HG02981 (cell line): ENCODE measurements at regions not wholly inside any gene's neighbourhood (a gene's known extent, or its start where the extent isn't known, plus 50 kb on each side); places are given as distances from the start of the nearest gene placed in this dataset.
A peak's percentile ranks its signal among the peaks of the same experiment; 100 is the strongest.

ENCODE experiments used
- ATAC-seq: cut with Tn5 transposase; IDR thresholded peaks from one replicate; pipeline ENCODE4 v1.9.1; 2021; ENCODE audit warnings: mild to moderate bottlenecking, moderate library complexity; ENCODE audit not compliant: unreplicated experiment

- no peak for ATAC-seq
These were observed 292.8 kb upstream of the RGS18 start for GRCh38 chr1:191865479-191865878.

DNA sequence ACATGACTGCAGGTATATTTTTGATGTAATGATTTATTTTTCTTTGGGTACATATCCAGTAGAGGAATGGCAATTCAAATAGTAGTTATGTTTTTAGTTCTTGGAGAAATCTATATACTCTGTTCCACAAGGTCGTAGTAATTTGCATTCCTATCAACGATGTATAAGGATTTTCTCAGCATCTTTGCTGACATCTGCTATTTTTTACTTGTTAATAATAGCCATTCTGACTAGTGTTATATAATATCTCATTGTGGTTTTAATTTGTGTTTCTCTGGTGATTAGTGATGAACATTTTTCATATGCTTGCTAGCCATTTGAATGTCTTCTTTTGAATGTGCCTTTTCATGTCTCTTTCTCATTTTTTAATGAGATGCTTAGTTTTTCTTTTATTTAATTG is 292.1 kb upstream of the RGS18 start:
- ATAC-seq: no peak

DNA sequence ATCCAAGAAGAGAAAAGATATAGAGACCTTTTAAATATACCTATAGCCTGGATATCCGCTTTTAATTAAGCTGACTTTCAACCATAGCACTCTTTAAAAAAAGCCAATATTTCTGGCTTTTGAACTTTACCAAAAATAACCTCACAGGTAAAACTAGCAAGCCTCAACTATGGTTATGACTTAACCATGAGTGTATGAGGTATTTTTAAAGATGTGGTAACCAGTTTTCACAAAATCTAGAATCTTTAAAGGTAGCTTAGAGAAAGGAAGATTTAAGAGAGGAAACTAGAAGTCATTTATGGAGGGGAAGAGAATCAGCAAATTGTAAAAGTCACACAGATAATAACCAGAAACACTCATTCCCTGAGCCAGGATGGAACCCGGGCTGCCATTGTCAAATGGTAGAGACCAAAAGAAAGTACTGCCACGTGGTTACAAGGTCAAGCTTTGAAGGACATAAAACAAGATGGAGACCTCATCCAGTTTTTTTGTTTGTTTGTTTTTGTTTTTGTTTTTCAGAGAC is 288.4 kb upstream of the RGS18 start:
- ATAC-seq: no peak

DNA sequence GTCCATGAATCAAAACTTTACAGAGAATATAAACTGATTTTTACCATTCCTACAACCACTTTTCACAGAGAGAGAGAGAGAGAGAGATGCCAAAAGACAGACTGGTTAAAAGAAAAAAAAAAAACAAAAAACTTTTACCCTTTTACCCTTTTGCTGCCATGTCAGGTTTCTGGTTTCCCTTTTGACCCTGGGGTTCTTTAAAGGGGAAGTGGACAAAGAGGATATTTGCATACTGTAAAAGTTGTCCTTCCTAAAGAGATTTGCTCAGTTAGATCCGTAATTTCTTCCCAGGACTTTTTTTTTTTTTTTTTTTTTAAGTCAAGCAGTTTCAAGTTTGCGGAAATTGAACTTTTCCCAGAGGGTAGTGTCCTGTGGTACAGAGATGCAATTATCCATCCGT is 287.8 kb upstream of the RGS18 start:
- no peak for ATAC-seq

DNA sequence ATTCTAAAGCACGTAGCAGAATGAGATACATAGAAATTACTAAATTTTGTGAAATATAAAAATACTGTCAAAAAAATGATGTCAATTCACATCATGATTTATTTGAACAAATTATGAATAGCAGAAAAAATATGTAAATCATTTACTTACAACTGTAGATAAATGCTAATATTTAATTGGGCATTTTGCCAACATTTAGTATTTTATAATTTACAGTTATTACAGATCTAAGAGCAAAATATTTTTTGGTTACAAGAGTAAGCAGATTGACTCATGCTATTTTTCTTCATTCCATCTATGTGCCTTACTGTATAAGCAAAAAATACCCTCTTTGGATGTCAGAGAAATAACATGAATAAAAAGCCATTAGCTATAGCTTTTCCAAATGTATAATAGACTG is 282.3 kb upstream of the RGS18 start:
- ATAC-seq: no peak

DNA sequence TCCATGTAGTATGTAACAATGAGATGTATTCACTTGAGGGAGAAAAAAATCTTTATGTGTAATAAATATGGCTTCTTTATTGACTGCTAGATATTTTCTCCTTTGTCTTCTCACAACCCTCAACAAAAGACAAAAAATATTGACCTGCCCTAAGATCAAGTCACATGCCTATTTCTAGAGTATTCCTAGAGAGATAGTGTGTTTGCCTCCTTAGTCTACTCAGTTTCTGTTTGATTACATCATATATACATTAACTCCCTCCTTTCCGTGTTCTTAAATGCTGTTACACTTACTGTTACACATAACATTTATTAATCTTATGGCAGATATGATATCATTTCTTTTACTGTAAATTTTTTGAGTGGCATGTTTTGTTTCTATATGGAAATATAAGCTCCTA is 281.6 kb upstream of the RGS18 start:
- no peak for ATAC-seq

GRCh38 chr1:191882870-191883269 is 275.4 kb upstream of the RGS18 start:
- no peak for ATAC-seq

- no peak for ATAC-seq
These were observed 271.3 kb upstream of the RGS18 start for GRCh38 chr1:191886977-191887376.

GRCh38 chr1:191888996-191889622 is 269.2 kb upstream of the RGS18 start:
- ATAC-seq: no peak

DNA sequence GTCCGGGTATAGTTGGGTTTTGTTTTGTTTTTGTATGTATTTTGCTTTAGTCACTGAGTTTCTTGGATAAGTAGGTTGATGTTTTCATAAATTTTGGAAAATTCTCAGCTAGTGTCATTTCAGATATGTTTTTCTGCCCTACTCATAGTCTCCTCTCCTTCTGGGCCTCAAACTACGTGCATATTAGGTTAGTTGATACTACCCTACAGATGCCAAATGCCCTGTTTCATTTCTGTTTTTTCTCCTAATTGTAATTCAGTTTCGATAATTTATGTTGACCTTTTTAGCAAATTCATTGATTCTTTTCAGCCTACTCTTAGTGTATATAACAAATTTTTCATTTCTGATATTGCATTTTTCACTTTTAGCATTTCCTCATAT is 268.6 kb upstream of the RGS18 start:
- no peak for ATAC-seq

DNA sequence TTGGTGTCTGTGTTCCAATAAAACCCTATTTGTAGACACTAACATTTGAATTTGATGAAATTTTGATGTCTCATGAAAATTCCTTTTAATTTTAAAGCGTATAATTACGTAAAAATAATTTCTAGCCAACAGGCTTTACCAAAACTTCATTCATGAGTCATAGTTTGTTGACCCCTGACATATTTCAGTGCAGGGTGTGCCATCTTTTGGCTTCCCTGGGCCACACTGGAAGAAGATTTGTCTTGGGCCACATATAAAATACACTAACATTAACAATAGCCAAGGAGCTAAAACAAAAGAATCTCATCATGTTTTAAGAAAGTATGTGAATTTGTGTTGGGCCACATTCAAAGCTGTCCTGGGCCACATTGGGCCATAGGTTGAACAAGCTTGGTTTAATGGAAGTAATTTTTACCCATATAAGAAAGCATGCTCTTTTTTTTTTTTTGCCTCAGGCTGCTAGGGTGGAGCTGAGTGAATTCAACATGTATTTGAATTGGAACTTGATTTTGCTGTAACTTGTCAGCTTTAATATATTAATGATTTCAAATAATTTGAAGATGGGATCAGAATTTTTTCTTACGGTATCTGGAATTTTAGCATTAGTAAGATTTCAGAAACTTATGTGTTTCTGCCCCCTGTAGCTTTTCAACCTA is 267.7 kb upstream of the RGS18 start:
- ATAC-seq: no peak

DNA sequence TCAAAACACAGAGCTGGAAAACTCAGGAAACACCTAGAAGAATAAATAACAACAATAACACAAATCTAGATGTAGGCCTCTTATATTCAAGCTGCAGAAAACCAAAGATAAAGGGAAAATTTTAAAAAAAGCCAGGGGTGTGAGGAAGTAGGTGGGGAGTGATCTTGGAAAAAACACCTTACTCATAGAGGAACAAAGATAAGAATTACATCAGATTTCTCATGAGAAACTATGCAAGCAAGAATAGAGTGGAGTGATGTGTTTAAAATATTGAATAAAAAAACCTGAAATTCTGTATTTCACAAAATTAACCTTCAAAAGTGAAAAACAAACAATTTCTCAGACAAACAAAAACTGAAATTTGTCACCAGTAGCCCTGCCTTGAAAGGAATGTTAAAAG is 265.5 kb upstream of the RGS18 start:
- no peak for ATAC-seq

- ATAC-seq: no peak
These were observed 263.2 kb upstream of the RGS18 start for GRCh38 chr1:191895049-191895448.

DNA sequence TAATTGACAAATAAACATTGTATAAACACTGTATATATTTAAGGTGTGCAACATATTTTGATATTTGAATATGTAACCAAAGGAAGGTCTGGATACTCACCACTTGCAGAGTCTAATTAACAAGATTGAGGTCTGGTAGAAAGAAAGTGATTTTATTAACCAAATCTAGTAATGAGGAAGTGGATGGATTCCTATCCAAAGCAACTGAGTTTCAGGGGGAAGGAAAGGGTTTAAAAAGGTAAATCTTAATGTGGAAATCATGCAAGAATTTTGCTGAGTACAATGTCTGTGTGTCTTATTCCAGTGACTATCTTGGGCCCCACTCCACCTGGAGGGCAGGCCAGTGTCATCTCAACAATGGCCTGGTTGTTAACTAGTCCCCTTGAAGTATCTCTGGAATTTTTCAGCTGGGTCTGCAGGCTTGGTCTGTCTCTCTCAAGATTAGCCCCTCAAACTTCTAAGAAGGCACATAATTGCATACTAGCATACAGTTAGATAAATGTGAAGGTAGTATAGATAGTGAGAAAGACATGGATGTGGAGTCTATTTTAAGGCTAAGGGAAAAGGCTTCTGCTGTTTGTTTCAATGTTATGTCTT is 262.7 kb upstream of the RGS18 start:
- no peak for ATAC-seq

DNA sequence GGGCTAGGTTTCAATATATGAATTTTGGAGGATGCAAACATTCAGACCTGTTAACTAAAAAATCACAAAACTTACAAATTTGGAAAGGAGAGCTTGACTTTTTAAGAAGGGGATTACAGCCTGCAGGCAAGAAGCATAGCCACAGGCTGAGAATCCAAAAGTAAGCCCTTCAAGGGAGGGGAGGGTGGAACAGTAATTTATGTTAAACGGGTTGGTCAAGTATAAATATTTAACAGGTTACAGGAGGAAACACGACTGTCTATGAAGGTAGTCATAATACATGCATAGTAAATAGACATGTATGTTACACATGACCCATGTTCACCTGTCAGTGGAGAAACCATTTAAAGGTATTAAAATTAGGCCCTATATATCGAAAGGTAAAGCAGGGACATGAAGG is 261.1 kb upstream of the RGS18 start:
- ATAC-seq: no peak

- ATAC-seq: no peak
These were observed 256.6 kb upstream of the RGS18 start for GRCh38 chr1:191901651-191902050.

DNA sequence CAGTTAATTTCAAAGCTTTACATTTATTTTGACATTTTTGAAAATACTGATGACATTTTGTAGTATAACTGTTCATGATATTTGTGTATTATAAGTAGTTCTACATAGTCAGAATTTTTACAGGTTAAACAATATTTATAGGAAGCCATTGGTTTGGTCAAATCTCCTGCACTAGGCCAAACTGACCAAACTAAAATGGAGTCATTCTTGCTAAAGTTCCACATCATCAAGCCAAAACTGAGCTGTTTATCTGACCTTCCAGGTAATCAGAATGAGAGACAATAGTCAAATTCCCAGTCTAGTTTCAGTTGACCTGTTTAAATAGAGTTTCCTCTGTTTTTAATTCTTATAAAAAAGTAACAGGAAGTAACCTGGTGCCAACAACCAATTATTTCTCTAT is 253.3 kb upstream of the RGS18 start:
- no peak for ATAC-seq

- no peak for ATAC-seq
These were observed 252.5 kb upstream of the RGS18 start for GRCh38 chr1:191905781-191906180.

GRCh38 chr1:191907121-191907520 is 251.1 kb upstream of the RGS18 start:
- no peak for ATAC-seq

- ATAC-seq: no peak
These were observed 248.0 kb upstream of the RGS18 start for GRCh38 chr1:191910245-191910644.

- ATAC-seq: peak; percentile 79
These were observed 245.7 kb upstream of the RGS18 start for GRCh38 chr1:191912517-191912916.

DNA sequence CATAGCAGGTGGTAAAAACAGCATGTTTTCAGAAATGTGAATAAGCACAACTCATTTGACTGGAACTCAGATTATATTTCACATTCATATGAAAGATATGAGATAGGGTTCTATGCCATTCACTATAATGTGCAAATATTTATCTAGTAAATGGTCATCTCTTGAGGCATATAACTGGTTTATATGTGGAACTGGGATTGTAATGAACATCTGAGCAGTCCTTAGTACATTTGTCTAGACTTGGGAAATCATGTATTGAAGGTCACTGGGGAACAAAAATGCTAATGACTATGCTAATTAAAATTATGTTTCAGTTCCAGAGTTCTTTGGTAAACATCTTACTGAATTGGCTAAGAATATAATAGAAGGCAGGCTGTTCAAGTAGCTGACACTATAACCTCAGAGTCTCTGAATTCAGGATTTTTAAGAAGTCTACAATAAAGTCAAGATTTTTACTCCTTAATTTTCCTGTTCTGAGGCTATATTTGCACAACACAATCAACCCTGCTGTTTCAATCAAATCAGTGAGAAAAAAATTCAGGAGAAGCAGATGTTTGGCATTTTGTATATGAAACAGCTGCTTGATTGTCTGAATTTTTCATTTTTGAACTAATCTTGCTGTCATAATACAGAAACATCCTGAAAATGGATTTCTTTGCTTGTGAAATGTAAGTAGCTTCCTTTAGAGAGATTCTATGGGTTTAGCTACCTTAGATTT is 244.8 kb upstream of the RGS18 start:
- ATAC-seq: no peak
